Activated naive CD8-positive, alpha-beta T cell treated with anti-CD3 and anti-CD28 coated beads, Interleukin-2, amount 50 U/mL, for 24 hours (primary cell): ENCODE measurements at regions not wholly inside any gene's neighbourhood (a gene's known extent, or its start where the extent isn't known, plus 50 kb on each side); places are given as distances from the start of the nearest gene placed in this dataset.
"Not testable (repeated sequence)": the region's sequence is repeated elsewhere in the genome, so short reads cannot be mapped to it uniquely, and the experiment has no call there.

Source experiments
- ATAC-seq: fragments of 150-1000 bp; cut with Tn5 transposase; one replicate; pipeline ENCODE4 v1.10.0; 2021
- DNase-seq: peaks from one replicate; pipeline ENCODE4 v3.0.0; 2021
- H3K27ac Mint-ChIP-seq: one replicate; pipeline ENCODE4 v1.8.0; 2021; ENCODE audit warnings: mild to moderate bottlenecking, mixed read lengths
- H3K27me3 Mint-ChIP-seq: one replicate; pipeline ENCODE4 v1.8.0; 2021; ENCODE audit warnings: mixed read lengths
- H3K36me3 Mint-ChIP-seq: one replicate; pipeline ENCODE4 v1.8.0; 2021; ENCODE audit warnings: low read depth, mixed read lengths
- H3K4me1 Mint-ChIP-seq: one replicate; pipeline ENCODE4 v1.8.0; 2021; ENCODE audit warnings: mixed read lengths
- H3K4me3 Mint-ChIP-seq: one replicate; pipeline ENCODE4 v1.8.0; 2021; ENCODE audit warnings: mild to moderate bottlenecking, moderate library complexity, mixed read lengths
- H3K9me3 Mint-ChIP-seq: one replicate; pipeline ENCODE4 v1.8.0; 2021; ENCODE audit warnings: mixed read lengths

GRCh38 chr9:1922026-1922425 is 93.1 kb upstream of the SMARCA2 start:
- Mint-ChIP-seq H3K27me3 (peaks cover 16% of the 10 kb centered on the region), H3K27ac (no peak overlapping the region), H3K36me3 (no peaks in the 10 kb centered on the region), H3K4me3 (no peak overlapping the region), H3K4me1 (no peaks in the 10 kb centered on the region), H3K9me3 (peaks cover 6% of the 10 kb centered on the region)
- DNase-seq (no peak), ATAC-seq (no peak)

- Mint-ChIP-seq H3K4me3 (no peak overlapping the region), H3K27ac (no peak overlapping the region), H3K4me1 (peaks cover 5% of the 10 kb centered on the region), H3K9me3 (no peaks in the 10 kb centered on the region), H3K36me3 (no peaks in the 10 kb centered on the region), H3K27me3 (no peaks in the 10 kb centered on the region)
- ATAC-seq: no peak
- DNase-seq: no peak
These were observed 87.6 kb upstream of the SMARCA2 start for GRCh38 chr9:1927546-1927945.

- Mint-ChIP-seq H3K9me3 (no peaks in the 10 kb centered on the region), H3K4me1 (peaks cover 5% of the 10 kb centered on the region), H3K27me3 (peaks cover 3% of the 10 kb centered on the region), H3K4me3 (no peak overlapping the region), H3K27ac (no peak overlapping the region), H3K36me3 (no peaks in the 10 kb centered on the region)
- DNase-seq (no peak), ATAC-seq (no peak)
These were observed 86.0 kb upstream of the SMARCA2 start for GRCh38 chr9:1929134-1929533.

- Mint-ChIP-seq H3K4me3 (no peak overlapping the region), H3K27ac (no peak overlapping the region), H3K9me3 (no peaks in the 10 kb centered on the region), H3K4me1 (peaks cover 5% of the 10 kb centered on the region), H3K36me3 (no peaks in the 10 kb centered on the region), H3K27me3 (peaks cover 3% of the 10 kb centered on the region)
- DNase-seq (no peak), ATAC-seq (no peak)
These were observed 85.4 kb upstream of the SMARCA2 start for GRCh38 chr9:1929722-1930244.

DNA sequence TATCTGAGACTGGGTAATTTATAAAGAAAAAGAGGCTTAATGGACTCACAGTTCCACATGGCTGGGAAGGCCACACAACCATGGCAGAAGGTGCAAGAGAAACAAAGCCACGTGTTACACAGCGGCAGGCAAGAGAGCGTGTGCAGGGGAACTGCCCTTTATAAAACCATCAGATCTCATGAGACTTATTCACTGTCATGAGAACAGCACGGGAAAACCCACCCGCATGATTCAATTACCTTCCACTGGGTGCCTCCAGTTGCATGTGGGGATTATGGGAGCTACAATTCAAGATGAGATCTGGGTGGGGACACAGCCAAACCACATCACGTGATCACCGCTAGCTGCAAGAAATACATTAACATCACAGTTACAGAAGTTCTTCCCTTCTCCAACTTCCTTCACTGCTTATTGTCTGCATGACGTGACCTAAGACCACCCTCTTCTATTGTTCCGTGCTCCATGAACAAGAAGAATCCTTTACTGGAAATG is 84.9 kb upstream of the SMARCA2 start:
- H3K27ac Mint-ChIP-seq, H3K4me3 Mint-ChIP-seq, DNase-seq, ATAC-seq, H3K27me3 Mint-ChIP-seq, H3K4me1 Mint-ChIP-seq, H3K36me3 Mint-ChIP-seq, H3K9me3 Mint-ChIP-seq: not testable (repeated sequence)

DNA sequence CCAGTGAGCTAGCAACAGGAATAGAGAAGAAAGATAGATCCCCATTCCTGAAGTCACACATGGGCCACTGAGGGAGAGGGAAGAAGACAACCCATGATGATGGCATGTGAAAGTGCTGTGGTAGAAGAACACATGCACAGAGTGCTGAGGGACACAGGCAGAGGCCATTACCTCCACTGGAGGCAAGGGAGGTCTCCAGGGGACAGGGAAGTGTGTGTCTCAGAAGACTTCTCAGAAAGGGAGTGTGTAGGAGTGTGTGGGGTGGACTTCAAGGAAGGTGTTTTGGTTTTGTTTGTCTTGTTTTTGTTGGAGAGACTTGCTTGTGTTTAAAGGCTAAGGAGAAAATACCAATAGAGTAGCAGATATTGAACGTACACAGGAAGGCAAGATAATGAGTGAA is 77.0 kb upstream of the SMARCA2 start:
- Mint-ChIP-seq H3K4me1 (no peaks in the 10 kb centered on the region), H3K27ac (no peak overlapping the region), H3K4me3 (no peak overlapping the region), H3K9me3 (no peaks in the 10 kb centered on the region), H3K27me3 (peaks cover 7% of the 10 kb centered on the region), H3K36me3 (no peaks in the 10 kb centered on the region)
- DNase-seq (no peak), ATAC-seq (no peak)

DNA sequence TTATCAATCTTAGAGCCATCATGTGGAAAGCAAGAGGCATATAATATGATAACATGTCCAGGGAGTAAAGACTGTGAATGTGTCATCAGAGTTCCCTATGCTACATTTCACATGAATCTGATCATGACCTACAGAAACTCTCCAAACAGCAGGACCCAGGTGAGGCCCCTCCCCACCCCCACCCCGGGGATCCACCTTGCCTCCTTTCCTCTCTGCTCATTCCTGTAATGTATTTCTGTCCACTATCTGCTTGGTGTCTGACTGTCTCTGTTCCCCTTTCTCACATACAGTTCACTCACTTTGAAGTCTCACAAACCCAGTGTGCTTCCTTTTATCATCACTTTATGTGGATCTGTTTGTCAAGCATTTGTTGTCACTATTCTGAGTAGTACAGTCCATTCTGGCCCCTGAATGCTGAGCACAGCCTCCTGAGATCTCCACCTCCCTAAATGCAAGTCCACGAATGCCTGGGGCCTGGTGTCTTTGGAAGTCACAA is 76.4 kb upstream of the SMARCA2 start:
- Mint-ChIP-seq H3K27ac (no peak overlapping the region), H3K9me3 (no peaks in the 10 kb centered on the region), H3K4me1 (no peaks in the 10 kb centered on the region), H3K36me3 (no peaks in the 10 kb centered on the region), H3K4me3 (no peak overlapping the region), H3K27me3 (peaks cover 4% of the 10 kb centered on the region)
- no peak for DNase-seq
- no peak for ATAC-seq

DNA sequence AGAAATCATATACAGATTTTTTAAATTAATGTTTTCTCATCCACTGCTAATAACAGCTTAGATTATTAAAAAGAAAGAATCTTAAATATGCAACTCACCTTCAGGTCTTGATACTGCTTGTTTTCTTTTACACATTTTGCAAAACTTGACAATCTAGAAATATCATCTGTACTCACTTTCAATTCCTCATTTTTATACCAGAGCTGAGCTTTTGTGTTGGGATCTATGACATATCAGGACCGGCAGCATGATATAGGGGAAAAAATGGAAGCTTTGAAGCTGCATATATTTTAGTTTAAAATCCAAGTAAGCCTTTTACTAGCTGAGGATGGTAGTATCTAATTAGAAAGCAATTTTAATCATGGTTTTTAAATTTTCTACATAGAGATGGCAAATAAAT is 75.7 kb upstream of the SMARCA2 start:
- H3K9me3 Mint-ChIP-seq: no peaks in the 10 kb centered on the region
- H3K4me1 Mint-ChIP-seq: no peaks in the 10 kb centered on the region
- no peaks in the 10 kb centered on the region for H3K36me3 Mint-ChIP-seq
- no peak overlapping the region for H3K27ac Mint-ChIP-seq
- DNase-seq (no peak), ATAC-seq (no peak)
- peaks cover 4% of the 10 kb centered on the region for H3K27me3 Mint-ChIP-seq
- H3K4me3 Mint-ChIP-seq: no peak overlapping the region

GRCh38 chr9:1939926-1940368 is 75.2 kb upstream of the SMARCA2 start:
- Mint-ChIP-seq H3K27me3 (peaks cover 4% of the 10 kb centered on the region), H3K27ac (no peak overlapping the region), H3K9me3 (no peaks in the 10 kb centered on the region), H3K4me3 (no peak overlapping the region), H3K36me3 (no peaks in the 10 kb centered on the region), H3K4me1 (no peaks in the 10 kb centered on the region)
- DNase-seq (peak; percentile 23), ATAC-seq (peak; percentile 84)

DNA sequence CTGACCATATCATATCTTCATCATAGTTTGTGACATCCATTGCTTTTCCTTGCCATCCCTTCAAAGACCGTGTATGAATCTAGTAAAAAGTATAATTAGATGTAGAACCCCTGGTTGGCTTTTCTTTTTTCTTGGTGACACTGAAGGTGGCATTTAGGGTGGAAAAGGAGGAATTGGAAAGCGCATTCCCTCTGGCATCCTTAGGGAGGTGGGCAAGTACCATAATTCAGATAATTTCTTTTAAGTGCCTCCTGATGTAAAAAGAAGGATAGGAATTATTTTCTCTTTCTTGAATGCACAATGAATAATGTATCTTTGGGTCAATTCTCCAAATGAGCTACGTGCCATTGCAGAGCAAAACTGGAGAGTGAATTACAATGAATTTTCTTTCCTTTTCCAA is 73.2 kb upstream of the SMARCA2 start:
- H3K4me3 Mint-ChIP-seq: no peak overlapping the region
- no peaks in the 10 kb centered on the region for H3K9me3 Mint-ChIP-seq
- H3K27ac Mint-ChIP-seq: no peak overlapping the region
- peaks cover 4% of the 10 kb centered on the region for H3K27me3 Mint-ChIP-seq
- no peaks in the 10 kb centered on the region for H3K4me1 Mint-ChIP-seq
- DNase-seq: no peak
- ATAC-seq: no peak
- no peaks in the 10 kb centered on the region for H3K36me3 Mint-ChIP-seq

DNA sequence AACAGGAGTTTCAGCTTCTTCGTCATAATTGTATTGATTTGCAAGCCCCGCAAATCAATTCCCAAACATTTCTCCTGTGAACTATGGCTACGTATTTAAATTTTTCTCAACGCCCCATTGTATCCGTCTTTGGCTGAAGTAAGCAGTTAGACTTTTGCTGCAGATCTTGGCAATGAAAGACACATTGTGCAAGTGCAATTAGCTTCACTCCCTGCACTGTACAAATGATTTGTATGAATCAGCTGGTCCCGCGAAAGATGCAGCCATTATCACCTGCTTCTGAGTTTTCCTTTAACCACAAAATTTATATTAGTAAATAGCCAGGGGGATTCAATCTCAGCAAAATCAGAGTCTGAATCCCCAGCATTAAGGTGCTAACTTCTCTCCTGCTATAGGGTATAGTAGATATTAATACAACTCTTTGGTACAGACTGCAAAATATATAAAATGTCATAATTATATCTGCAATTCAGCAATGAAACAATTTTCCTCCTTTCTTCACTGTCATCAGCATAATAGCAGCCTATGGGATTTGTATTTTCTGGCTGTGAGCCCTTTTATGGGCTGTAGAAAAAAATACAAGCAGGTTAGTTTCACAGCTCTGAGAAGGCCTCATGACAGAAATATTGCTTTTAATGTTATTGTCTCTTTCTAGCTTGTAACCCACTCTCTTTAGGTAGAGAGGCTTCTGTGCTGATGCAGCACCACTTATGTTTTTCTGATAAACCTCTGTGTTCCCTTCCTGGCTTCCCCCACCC is 68.4 kb upstream of the SMARCA2 start:
- Mint-ChIP-seq H3K9me3 (no peaks in the 10 kb centered on the region), H3K27me3 (no peaks in the 10 kb centered on the region), H3K36me3 (no peaks in the 10 kb centered on the region), H3K4me1 (no peaks in the 10 kb centered on the region), H3K27ac (no peak overlapping the region), H3K4me3 (no peak overlapping the region)
- DNase-seq (no peak), ATAC-seq (no peak)

DNA sequence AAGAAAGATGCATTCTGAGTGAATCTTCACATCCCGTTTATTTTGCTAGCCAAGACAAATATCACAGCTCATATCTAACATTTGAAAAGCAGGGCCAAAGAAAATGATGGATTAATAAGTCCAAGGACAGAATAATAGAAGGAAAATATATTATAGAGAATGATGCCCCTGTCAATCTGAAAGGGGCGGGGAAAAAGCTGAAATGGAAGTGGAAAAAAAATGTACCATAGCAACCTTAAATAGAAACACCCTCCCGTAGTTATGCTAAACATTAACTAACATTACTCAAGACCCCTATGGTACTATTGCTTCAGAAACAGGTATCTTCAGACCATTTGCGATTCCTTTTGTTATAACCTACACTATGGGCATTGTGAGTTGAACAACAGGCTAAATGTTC is 67.7 kb upstream of the SMARCA2 start:
- no peaks in the 10 kb centered on the region for H3K36me3 Mint-ChIP-seq
- ATAC-seq: no peak
- DNase-seq: no peak
- no peaks in the 10 kb centered on the region for H3K27me3 Mint-ChIP-seq
- no peaks in the 10 kb centered on the region for H3K4me1 Mint-ChIP-seq
- H3K4me3 Mint-ChIP-seq: no peak overlapping the region
- no peaks in the 10 kb centered on the region for H3K9me3 Mint-ChIP-seq
- no peak overlapping the region for H3K27ac Mint-ChIP-seq

DNA sequence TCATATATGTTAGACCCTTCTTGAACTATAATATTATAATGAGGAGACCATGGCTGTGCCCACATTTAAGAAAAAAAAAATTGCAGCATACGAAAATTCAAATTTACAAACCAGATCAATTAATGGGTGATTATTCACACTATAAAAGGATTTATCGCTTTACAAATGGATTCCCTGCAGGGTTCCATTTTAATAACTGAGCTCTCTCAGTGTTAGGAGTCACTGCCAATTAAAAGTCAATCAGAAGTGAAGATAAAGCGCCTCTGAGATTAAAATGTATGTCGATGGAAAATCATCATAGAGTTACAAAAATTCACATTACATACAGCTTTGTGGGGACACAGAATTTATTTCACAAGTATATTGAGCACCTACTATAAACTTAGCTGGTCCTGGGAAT is 66.6 kb upstream of the SMARCA2 start:
- no peak overlapping the region for H3K4me3 Mint-ChIP-seq
- H3K27me3 Mint-ChIP-seq: no peaks in the 10 kb centered on the region
- no peaks in the 10 kb centered on the region for H3K4me1 Mint-ChIP-seq
- no peak overlapping the region for H3K27ac Mint-ChIP-seq
- H3K9me3 Mint-ChIP-seq: no peaks in the 10 kb centered on the region
- H3K36me3 Mint-ChIP-seq: no peaks in the 10 kb centered on the region
- ATAC-seq (no peak), DNase-seq (no peak)

DNA sequence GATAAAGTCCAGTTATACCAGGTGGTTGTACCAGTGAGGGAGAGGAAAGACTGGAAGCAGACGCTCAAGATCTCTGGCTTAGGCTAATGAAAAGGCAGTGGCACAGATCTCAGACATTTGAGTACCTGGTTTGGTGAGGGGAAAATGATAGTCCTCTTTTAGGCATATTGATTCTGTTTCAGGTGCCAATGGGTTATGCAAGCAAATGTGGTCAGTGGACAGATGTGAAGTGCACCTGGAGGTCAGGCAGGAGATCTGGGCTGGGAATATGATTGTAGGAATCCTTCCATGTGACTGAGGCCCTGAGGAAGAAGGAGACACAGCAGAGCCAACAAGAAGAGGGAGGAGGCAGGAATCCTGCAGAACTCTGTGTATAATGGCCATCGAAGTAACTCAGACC is 63.7 kb upstream of the SMARCA2 start:
- H3K4me1 Mint-ChIP-seq: no peaks in the 10 kb centered on the region
- H3K9me3 Mint-ChIP-seq: no peaks in the 10 kb centered on the region
- H3K27ac Mint-ChIP-seq: no peak overlapping the region
- no peak overlapping the region for H3K4me3 Mint-ChIP-seq
- DNase-seq: no peak
- ATAC-seq: no peak
- no peaks in the 10 kb centered on the region for H3K27me3 Mint-ChIP-seq
- H3K36me3 Mint-ChIP-seq: no peaks in the 10 kb centered on the region

DNA sequence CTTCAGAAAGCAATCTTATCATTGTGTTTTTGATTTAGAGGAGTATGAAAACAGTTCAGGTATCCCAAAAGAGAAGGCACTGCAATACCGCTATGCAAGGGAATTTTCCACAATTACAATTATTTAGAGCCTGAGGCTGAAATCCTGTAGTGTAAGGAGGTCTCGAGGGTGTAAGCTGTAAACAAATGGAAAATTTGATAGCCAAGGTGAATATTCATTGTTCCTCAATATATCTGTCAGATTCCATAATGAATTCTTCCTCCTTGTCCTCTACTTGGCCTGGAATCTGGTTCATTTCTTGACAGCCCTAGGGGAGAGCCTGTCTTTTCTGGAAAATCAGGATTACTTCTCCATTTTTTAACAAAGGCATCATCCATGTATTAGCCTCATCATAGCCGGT is 63.1 kb upstream of the SMARCA2 start:
- ATAC-seq (no peak), DNase-seq (no peak)
- no peak overlapping the region for H3K27ac Mint-ChIP-seq
- H3K27me3 Mint-ChIP-seq: no peaks in the 10 kb centered on the region
- H3K9me3 Mint-ChIP-seq: no peaks in the 10 kb centered on the region
- no peak overlapping the region for H3K4me3 Mint-ChIP-seq
- no peaks in the 10 kb centered on the region for H3K4me1 Mint-ChIP-seq
- no peaks in the 10 kb centered on the region for H3K36me3 Mint-ChIP-seq
